NCI-H2196 (cell line): ENCODE measurements at regions not wholly inside any gene's neighbourhood (a gene's known extent, or its start where the extent isn't known, plus 50 kb on each side); places are given as distances from the start of the nearest gene placed in this dataset.

Experiments used
- DNase-seq: peaks from one replicate; lab custom pipeline; 2025; ENCODE audit not compliant: unreplicated experiment; lab: John Stamatoyannopoulos, UW

DNA sequence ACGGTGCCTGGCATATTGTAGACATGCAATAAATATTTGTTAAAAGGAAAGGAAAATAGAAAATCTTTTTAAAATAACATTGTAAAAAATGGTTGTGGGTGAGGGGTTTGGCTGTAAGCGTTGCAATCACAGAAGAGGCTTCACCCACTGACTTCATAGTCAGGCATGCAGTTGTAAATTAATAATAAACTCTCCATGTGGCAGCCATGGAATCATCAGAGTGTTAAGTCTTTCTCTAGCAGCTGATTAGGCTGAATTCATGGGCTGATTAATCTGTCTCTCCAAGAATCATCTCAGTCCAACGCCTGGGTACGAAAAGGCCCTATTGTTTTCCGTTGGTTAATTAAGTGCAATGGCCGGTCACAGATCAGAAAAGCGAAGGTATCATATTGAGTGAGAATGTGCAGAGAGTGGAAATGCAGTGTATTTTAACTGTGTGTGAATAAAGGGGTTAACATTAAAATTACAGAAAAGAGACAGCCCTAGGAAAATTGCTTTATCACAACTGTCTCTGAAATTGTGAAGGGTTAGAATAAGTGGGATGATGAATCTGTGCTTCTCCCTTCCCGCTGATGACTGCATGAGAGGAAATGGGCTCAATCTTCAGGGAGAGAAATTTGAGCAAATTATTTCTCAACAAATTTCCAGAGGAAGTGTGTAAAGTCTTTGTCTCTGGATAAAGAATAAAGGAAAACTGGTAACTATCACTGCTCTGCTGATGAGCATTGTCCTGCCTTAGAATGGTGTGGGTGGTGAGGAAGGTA is 269.0 kb downstream of the FAM76B start:
- DNase-seq, result no peak

DNA sequence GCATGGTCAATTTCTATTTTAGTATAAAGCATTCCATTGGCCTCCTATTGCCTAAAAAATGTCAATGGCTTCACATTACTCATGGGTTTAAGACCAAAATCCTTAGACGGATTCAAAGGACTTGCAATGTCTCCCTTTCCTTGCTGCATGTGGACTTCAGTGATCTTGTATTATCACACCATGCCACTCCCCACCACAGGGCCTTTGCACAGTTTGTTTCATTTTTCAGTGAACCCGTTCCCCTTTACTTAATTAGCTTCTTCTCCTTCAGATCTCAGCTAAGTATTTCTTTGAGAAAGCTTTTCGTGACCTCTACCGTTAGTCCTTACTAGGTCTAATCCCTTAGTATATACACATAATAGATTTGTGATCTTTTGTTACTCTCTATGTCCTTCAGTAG is 269.7 kb downstream of the FAM76B start:
- no peak for DNase-seq

GRCh38 chr11:95517453-95517852 is 272.1 kb downstream of the FAM76B start:
- DNase-seq, result no peak

GRCh38 chr11:95516786-95517185 is 272.8 kb downstream of the FAM76B start:
- no peak for DNase-seq

GRCh38 chr11:95516175-95516574 is 273.4 kb downstream of the FAM76B start:
- DNase-seq, result no peak

DNA sequence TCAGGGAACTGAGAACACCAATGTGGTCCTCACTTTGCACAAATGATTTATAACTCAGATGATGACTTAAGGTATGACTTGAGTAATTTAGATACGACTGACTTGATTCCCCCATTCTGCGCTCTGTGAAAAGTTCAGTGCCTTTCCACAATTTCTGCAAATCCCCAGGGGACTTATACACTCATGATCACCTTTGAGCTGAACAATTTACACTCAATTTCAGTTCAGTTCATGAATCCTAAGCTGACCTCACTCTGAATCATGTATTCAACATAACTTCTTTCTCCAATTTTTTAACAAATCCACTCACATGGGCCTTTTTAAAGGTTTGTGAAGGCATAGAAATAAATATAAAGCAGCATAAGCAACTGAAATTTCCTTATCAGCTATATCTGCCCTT is 274.2 kb downstream of the FAM76B start:
- DNase-seq, result no peak

DNA sequence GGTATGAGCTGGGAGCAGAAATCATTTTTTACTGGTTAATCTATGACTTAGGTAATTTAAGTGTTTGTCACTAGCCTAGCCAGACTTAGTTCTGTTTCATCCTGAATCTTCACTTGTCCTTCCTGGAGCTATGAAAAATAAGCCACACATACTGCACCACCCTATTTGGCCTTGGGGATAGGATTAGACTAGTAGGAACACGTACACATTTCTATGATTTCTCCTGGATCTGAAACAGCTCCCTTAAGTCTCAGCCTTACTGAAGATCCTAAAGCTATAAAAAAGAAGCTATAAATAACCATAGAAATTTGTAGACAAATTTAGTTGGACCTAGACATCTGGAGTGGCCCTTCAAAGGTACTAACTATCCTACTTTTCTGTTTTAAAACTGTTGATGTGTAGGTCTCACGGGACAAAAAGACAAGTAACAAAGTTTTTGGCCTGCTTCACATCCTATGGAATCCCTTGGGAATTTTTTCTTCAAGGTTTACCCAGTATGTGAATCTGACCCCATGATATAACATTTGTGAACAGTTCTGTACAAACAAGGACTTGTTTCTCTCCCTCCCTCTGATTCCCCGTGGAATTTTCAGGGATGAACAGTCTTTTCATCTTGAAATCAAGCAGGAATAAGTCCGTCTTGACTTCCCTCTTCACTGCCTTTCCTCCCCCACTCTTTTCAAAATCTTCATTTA is 275.0 kb downstream of the FAM76B start:
- no peak for DNase-seq

- no peak for DNase-seq
Observed at GRCh38 chr11:95512682-95513081, 276.9 kb downstream of the FAM76B start.

- no peak for DNase-seq
Observed at GRCh38 chr11:95512177-95512576, 277.4 kb downstream of the FAM76B start.

- no peak for DNase-seq
Observed at GRCh38 chr11:95508219-95508890, 277.4 kb upstream of the SESN3 start.

- DNase-seq, result no peak
Observed at GRCh38 chr11:95507794-95508193, 276.8 kb upstream of the SESN3 start.

- no peak for DNase-seq
Observed at GRCh38 chr11:95506777-95507176, 275.8 kb upstream of the SESN3 start.

GRCh38 chr11:95505927-95506426 is 275.0 kb upstream of the SESN3 start:
- DNase-seq, result no peak

- DNase-seq, result no peak
Observed at GRCh38 chr11:95503047-95503446, 272.0 kb upstream of the SESN3 start.

DNA sequence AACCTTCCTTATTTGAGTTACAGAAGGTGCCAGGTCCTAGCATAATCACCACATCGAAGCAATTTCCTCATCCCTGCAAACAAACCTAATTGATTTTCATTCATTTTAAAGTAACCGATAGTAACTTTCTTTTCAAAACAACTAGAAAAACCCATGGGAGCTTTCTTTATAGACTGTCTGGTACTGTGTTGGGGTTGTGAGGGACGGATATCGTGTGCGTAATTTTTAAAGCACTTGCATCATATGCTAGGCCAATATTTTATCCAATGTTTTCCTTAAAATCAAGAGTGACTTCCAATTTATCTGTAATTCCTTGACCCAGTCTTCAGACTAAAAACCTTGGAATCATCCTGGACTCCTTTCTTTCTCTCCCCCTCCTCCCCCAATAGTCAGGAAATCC is 271.5 kb upstream of the SESN3 start:
- no peak for DNase-seq

- DNase-seq, result no peak
Observed at GRCh38 chr11:95501761-95502266, 270.8 kb upstream of the SESN3 start.

GRCh38 chr11:95500466-95500865 is 269.5 kb upstream of the SESN3 start:
- no peak for DNase-seq

DNA sequence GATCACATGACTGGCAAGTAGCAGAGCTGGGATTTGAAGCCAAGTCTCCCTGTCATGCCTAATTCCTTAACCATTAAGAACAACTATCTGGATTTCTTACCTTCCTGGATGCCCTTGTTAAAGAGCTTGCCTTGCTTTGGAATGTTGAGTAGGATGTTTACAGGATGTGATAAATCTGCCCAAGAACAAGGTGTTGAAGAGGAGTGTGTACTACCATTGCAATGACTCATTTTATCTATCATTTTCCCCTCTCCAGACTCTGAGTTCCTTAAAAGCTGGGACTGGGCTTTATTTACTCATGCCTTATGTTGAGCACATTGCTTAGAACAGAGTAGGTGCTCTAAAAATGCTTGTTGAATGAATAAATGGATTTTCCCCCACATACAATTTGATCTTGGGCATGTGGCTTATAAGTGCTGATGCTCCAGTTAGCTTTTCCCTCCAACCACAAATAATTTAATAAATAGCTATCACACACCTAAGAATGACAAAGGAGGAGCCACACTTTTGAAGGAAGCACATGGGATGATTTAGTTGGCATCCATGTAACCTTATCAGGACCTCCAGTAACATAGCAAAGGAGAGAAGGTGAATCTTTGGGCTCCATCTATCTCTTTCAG is 268.6 kb upstream of the SESN3 start:
- no peak for DNase-seq

DNA sequence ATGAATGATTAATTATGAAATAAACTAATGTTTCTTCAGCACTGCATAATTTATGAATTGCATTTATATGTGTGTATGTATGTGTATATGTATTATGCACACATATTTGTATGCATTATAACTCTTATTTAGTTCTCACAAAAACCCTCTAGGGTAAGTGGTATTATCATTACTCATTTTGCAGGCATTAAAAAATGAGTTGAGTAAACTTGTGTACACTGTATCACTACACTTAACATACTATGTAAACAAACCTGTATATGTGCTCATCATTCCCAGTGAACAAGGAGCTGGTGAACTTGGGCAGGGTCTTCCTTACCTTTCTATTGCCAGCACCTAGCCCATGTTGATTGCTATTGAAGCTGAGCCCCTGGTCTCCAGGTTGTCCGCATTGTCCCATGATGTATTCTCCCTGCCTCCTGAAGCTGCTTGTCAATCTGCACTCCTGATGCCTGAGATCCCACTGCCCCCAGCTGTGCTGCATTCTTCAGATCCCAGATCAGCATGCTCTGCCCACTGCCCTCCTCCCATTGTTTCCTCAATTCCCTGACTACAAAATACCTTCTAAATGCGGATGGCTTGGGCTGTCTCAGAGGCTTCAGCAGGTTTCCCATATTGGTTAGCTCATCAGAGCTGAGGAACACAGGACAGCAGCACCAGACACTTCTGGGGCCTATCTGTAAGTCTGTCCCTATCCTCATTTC is 267.9 kb upstream of the SESN3 start:
- no peak for DNase-seq

DNA sequence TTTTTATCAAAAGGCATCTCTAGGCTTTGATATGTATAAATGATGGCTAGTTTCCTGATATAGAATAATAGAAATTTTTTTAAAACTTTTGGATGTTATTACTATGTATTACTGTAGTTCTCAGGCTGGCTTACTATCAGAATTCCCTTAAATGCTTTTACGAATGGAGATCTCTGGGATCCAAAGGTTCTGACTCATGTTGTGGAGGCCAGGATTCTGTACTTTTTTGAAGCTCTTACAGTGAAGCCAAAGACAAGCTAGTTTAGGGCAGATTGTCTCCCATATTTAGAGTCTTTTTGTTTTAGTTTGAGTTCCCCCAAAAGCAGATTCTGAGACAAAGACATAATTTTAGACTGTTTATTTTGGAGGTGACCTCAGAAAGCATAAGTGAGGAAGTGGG is 265.9 kb upstream of the SESN3 start:
- DNase-seq, result no peak

- DNase-seq, result no peak
Observed at GRCh38 chr11:95495706-95496105, 264.7 kb upstream of the SESN3 start.
